ENCODE measurements at regions not wholly inside any gene's neighbourhood (a gene's known extent, or its start where the extent isn't known, plus 50 kb on each side); places are given as distances from the start of the nearest gene placed in this dataset.

- DNase-seq (ENCODE audit: low spot score), result no peak
- intact Hi-C loops (cut with DNase I), result no loop called here
These were observed 110.9 kb upstream of the CYYR1 start for GRCh38 chr21:26683996-26684395.

GRCh38 chr21:26679284-26679683 lies 106.2 kb upstream of the CYYR1 start:
- DNase-seq (ENCODE audit: low spot score), result no peak
- intact Hi-C loops (cut with DNase I), result no loop called here

- intact Hi-C loops (cut with DNase I), result no loop called here
- DNase-seq (ENCODE audit: low spot score), result no peak
These were observed 101.2 kb upstream of the CYYR1 start for GRCh38 chr21:26674323-26674722.

- intact Hi-C loops (cut with DNase I), result no loop called here
- DNase-seq (ENCODE audit: low spot score), result no peak
These were observed 96.2 kb upstream of the CYYR1 start for GRCh38 chr21:26669215-26669764.

GRCh38 chr21:26659757-26660156 lies 86.7 kb upstream of the CYYR1 start:
- DNase-seq (ENCODE audit: low spot score), result no peak
- intact Hi-C loops (cut with DNase I), result no loop called here

- DNase-seq (ENCODE audit: low spot score), result no peak
- intact Hi-C loops (cut with DNase I), result no loop called here
These were observed 86.1 kb upstream of the CYYR1 start for GRCh38 chr21:26659182-26659581.

GRCh38 chr21:26655460-26655859 lies 82.4 kb upstream of the CYYR1 start:
- intact Hi-C loops (cut with DNase I), result no loop called here
- DNase-seq (ENCODE audit: low spot score), result no peak

- no peak for DNase-seq (ENCODE audit: low spot score)
- intact Hi-C loops (cut with DNase I), result no loop called here
These were observed 80.3 kb upstream of the CYYR1 start for GRCh38 chr21:26653430-26653829.

- intact Hi-C loops (cut with DNase I), result no loop called here
- DNase-seq (ENCODE audit: low spot score), result no peak
These were observed 79.8 kb upstream of the CYYR1 start for GRCh38 chr21:26652854-26653253.

- no peak for DNase-seq (ENCODE audit: low spot score)
- intact Hi-C loops (cut with DNase I), result no loop called here
These were observed 68.0 kb upstream of the CYYR1 start for GRCh38 chr21:26641062-26641461.

GRCh38 chr21:26637201-26637745 lies 64.2 kb upstream of the CYYR1 start:
- intact Hi-C loops (cut with DNase I), result no loop called here
- DNase-seq (ENCODE audit: low spot score), result no peak

- intact Hi-C loops (cut with DNase I), result no loop called here
- no peak for DNase-seq (ENCODE audit: low spot score)
These were observed 62.6 kb upstream of the CYYR1 start for GRCh38 chr21:26635681-26636080.

GRCh38 chr21:26632691-26633090 lies 59.6 kb upstream of the CYYR1 start:
- intact Hi-C loops (cut with DNase I), result no loop called here
- no peak for DNase-seq (ENCODE audit: low spot score)

- DNase-seq (ENCODE audit: low spot score), result no peak
- intact Hi-C loops (cut with DNase I), result no loop called here
These were observed 53.1 kb upstream of the CYYR1 start for GRCh38 chr21:26626187-26626586.

GRCh38 chr21:26624983-26625519 lies 52.0 kb upstream of the CYYR1 start:
- intact Hi-C loops (cut with DNase I), result no loop called here
- DNase-seq (ENCODE audit: low spot score), result no peak
